BE2C (cell line): ENCODE measurements at regions not wholly inside any gene's neighbourhood (a gene's known extent, or its start where the extent isn't known, plus 50 kb on each side); places are given as distances from the start of the nearest gene placed in this dataset.

ENCODE experiments used
- DNase-seq: peaks from one replicate; pipeline ENCODE4 v3.0.0-alpha.2; 2020
- H3K27me3 ChIP-seq: fragments of 250-450 bp; sonication (Bioruptor Pico); 2 replicates; pipeline ENCODE4 v1.5.1; 2020; ENCODE audit warnings: mild to moderate bottlenecking
- H3K36me3 ChIP-seq: fragments of 250-450 bp; sonication (Bioruptor Pico); 2 replicates; pipeline ENCODE4 v1.5.1; 2020; ENCODE audit warnings: mild to moderate bottlenecking
- H3K4me1 ChIP-seq: fragments of 250-450 bp; sonication (Bioruptor Pico); 2 replicates; pipeline ENCODE4 v1.5.1; 2020
- H3K4me3 ChIP-seq: 2 replicates; pipeline ENCODE4 v1.5.1; 2011; ENCODE audit warnings: low read depth, low read length
- H3K9me3 ChIP-seq: fragments of 250-450 bp; sonication (Bioruptor Pico); 2 replicates; pipeline ENCODE4 v1.5.1; 2020
- CTCF ChIP-seq: IDR thresholded peaks from 2 replicates; pipeline ENCODE4 v1.5.1; 2012; ENCODE audit warnings: mild to moderate bottlenecking, low read depth, low read length

DNA sequence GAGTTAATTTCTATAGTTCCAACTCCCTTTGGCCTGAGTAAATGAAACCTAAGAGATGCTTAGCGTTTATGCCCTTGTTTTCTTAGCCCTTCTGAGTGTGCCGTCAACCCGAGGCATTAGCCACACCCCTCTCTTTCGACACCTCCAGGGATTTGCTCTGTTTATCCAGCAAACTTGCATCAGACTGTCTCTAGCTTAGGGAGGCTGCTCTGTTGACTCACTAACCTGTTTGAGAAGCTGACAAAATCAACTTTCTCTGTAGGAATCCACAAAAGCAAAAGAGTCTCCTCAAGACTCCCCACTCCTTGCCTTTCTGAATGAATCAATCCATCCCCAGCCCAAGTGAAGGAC lies 317.6 kb downstream of the TNS1 start:
- DNase-seq = no peak
- H3K4me1 ChIP-seq = peaks cover 8% of the 10 kb centered on the region
- no peaks in the 10 kb centered on the region for H3K27me3 ChIP-seq

GRCh38 chr2:217684431-217685254 lies 318.2 kb downstream of the TNS1 start:
- TF ChIP-seq CTCF = no peak
- DNase-seq = no peak
- Histone ChIP-seq H3K4me3 (no peak overlapping the region), H3K27me3 (no peaks in the 10 kb centered on the region), H3K9me3 (no peaks in the 10 kb centered on the region), H3K4me1 (peaks cover 8% of the 10 kb centered on the region), H3K36me3 (no peaks in the 10 kb centered on the region)

More for the DNA sequence above, 317.6 kb downstream of the TNS1 start:
- no peak overlapping the region for H3K4me3 ChIP-seq
- H3K9me3 ChIP-seq = no peaks in the 10 kb centered on the region
- H3K36me3 ChIP-seq = no peaks in the 10 kb centered on the region
- TF ChIP-seq CTCF = no peak

DNA sequence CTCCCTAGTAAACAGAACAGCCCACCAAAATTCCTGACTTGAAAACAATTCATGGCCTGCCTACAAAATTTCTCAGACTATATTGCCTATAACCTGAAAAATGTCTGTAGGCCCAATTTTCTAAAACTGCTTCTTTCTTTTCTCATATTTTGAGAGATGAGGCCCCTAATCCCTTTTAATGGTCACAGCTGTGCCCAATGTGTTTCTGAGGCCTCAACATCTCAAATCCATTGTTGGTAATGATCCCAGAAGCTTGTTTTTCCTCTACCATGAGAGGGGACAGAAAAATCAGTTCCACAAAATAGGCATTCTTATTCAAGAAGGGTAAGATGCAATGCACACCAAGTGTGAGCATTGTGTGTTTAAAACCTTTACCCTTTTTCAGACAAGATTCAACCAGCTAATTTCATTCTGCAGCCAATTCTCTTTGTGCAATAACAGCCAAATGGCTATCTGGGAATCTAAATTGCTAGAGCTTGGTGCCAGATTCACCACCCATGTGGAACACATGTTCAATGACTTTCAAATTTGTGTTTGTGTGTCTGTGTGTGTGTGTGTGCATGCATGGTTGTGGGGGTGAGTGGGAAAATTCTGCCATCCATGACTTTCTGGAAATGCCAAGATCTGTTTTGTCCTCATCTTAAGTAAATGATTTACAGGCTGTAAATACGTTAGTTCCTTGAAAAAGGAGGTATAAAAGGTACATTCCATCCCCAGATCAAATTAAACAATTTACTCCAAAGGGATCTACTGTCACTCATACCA lies 319.5 kb downstream of the TNS1 start:
- Histone ChIP-seq H3K4me1 (peaks cover 8% of the 10 kb centered on the region), H3K36me3 (no peaks in the 10 kb centered on the region), H3K27me3 (no peaks in the 10 kb centered on the region), H3K9me3 (no peaks in the 10 kb centered on the region), H3K4me3 (no peak overlapping the region)
- TF ChIP-seq CTCF = no peak
- no peak for DNase-seq

DNA sequence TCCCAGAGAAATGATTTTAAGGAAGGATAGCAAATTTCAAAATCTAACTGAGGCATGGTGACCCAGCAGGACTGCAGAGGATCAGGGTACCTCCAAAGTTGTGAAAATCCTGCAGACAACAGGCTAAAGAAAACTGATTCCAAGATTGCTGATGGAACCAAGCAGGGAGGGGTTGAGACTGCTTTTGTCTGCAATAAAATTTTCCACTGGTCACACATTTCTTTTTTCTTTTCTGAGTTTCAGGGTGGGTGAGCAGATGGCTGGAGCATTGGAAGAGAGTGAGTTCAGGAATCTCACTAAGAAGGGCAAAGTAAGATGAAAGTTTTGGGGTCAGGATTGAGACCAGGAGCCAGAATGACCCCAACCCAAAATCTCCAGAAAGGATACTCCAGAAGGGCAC lies 321.0 kb downstream of the TNS1 start:
- peaks cover 8% of the 10 kb centered on the region for H3K4me1 ChIP-seq
- H3K4me3 ChIP-seq = no peak overlapping the region
- H3K36me3 ChIP-seq = no peaks in the 10 kb centered on the region
- no peaks in the 10 kb centered on the region for H3K27me3 ChIP-seq
- no peaks in the 10 kb centered on the region for H3K9me3 ChIP-seq
- DNase-seq = no peak
- no peak for TF ChIP-seq CTCF

DNA sequence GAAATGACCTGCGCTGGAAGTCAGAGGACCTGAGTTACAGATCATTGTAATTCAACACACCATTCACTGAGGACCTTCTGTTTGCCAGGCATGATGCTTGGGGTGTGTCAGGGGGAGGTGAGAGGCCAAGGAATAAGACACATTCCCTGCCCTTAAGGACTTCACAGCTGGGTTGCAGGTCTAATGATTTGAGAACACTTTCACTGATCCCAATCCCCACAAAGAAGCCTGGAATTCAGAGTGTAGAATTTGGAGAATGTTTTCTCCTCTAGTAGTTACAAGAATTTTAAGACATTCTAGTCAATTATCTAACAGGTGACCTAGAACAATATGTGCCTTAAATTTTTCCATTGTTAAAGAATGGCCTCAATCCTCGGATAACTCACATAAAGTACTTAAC lies 322.4 kb downstream of the TNS1 start:
- Histone ChIP-seq H3K9me3 (no peaks in the 10 kb centered on the region), H3K27me3 (no peaks in the 10 kb centered on the region)

More for the DNA sequence above, 322.4 kb downstream of the TNS1 start:
- Histone ChIP-seq H3K36me3 (no peaks in the 10 kb centered on the region), H3K4me1 (peaks cover 8% of the 10 kb centered on the region), H3K4me3 (no peak overlapping the region)
- TF ChIP-seq CTCF = no peak
- no peak for DNase-seq
